ENCODE measurements at regions not wholly inside any gene's neighbourhood (a gene's known extent, or its start where the extent isn't known, plus 50 kb on each side); places are given as distances from the start of the nearest gene placed in this dataset.

- no peak for TF ChIP-seq CTCF (IDR thresholded peaks at IDR 0.05)
- TF ChIP-seq SIN3A (IDR thresholded peaks at IDR 0.05; ENCODE audit: borderline replicate concordance, insufficient read depth, low read depth, low read length): no peak
- no peak for TF ChIP-seq POLR2AphosphoS5 (IDR thresholded peaks at IDR 0.05; ENCODE audit: low read depth, low read length)
These were observed 132.2 kb upstream of the MPHOSPH6 start for GRCh38 chr16:82302042-82302727.
